ENCODE measurements at regions not wholly inside any gene's neighbourhood (a gene's known extent, or its start where the extent isn't known, plus 50 kb on each side); places are given as distances from the start of the nearest gene placed in this dataset.
A peak's percentile ranks its signal among the peaks of the same experiment; 100 is the strongest.

GRCh38 chr10:2173327-2173726 lies 436.0 kb upstream of the ADARB2 start:
- no peak for DNase-seq (ENCODE audit: low spot score)

GRCh38 chr10:2165771-2166460 lies 428.6 kb upstream of the ADARB2 start:
- no peak for DNase-seq (ENCODE audit: low spot score)

GRCh38 chr10:2150288-2150687 lies 413.0 kb upstream of the ADARB2 start:
- no peak for DNase-seq (ENCODE audit: low spot score)

GRCh38 chr10:2145926-2146478 lies 408.7 kb upstream of the ADARB2 start:
- no peak for DNase-seq (ENCODE audit: low spot score)

DNA sequence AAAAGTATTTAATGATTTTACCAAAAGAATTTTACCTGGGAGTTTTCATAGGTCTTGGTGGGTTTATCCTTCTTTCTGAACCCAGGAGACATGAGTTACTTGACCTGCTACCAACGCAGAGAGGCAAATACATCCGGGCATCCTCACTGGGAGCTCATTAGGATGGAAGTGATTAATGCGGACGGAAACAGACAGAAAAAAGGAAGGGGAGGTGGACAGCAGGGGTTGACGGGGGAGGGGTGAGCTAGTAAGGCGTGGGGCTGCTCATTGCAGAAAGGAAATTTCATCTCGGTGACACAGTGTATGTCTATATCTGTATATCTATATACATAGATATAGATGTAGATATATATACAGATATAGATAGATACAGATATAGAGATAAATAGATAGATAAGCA lies 408.2 kb upstream of the ADARB2 start:
- no peak for DNase-seq (ENCODE audit: low spot score)

DNA sequence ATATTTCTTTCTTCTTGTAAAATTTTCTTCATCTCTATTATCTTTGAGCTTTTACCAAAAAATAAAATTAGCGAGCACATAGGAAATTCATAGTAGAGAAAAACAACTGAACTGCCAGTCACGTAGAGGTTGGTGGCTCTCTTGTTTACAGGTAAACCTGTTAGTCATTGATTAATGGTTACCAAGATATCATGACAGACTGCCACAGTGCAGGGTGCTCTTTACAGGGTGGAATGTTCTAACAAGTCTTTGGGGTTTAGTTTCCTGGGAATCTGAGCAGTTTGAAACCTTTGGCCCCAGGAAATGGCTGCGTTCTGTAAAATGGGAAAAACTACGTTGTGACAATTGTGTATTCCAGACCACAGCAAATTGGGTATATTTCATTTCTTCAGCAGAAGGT lies 407.3 kb upstream of the ADARB2 start:
- DNase-seq (ENCODE audit: low spot score) = no peak

DNA sequence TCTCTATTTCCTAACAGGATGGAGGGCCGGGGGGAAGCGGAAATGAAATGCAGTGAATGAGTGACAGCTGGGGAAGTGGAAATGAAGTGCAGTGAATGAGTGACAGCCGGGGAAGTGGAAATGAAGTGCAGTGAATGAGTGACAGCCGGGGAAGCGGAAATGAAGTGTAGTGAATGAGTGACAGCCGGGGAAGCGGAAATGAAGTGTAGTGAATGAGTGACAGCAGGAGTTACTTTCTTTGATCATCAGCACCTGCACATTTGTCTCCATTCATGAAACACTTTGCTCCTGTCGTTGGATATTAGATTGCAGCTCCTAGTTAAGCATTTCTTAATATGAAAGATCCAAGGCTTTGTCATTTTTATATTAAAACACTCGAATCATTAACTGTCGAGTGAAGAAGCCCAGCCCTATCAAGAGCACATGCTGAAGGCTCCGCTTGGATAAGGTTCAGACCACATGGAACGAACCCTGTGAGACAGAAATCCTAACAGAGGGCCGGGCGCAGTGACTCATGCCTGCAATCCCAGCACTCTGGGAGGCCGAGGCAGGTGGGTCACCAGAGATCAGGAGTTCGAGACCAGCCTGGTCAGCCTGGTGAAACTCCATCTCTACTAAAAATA lies 406.0 kb upstream of the ADARB2 start:
- DNase-seq (ENCODE audit: low spot score) = no peak

- no peak for DNase-seq (ENCODE audit: low spot score)
Measured at GRCh38 chr10:2139746-2140145, 402.4 kb upstream of the ADARB2 start.

DNA sequence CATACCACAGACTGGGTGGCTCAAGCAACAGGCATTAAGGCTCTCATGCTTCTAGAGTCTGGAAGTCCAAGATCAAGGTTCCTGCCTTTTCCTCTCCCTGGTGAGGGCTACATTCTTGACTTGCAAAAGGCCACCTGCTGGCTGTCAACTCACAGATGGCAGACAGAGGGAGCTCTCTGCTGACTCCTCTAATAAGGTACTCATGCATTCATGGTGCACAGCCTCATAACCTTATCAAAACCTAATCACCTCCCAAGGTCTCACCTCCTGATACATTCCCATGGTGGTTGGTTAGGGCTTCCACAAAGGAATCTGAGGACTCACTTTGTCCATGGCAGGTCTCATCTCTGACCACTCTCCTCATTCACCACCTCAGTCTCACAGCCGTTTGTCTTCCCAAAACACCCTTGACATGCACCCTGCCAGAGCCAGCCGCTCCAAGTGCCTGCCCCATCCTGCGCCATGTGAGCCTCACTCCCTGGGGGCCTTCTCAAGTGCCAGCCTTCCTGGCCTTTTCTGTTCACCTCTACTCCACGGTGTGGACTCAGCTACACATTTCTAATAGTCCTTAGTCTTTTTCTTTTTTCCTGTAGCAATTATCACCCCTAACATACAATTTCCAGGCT lies 400.3 kb upstream of the ADARB2 start:
- DNase-seq (ENCODE audit: low spot score) = peak; percentile 52

GRCh38 chr10:2130705-2131305 lies 393.5 kb upstream of the ADARB2 start:
- no peak for DNase-seq (ENCODE audit: low spot score)

- DNase-seq (ENCODE audit: low spot score) = no peak
Measured at GRCh38 chr10:2128991-2129390, 391.7 kb upstream of the ADARB2 start.

- DNase-seq (ENCODE audit: low spot score) = no peak
Measured at GRCh38 chr10:2124135-2124534, 386.8 kb upstream of the ADARB2 start.

DNA sequence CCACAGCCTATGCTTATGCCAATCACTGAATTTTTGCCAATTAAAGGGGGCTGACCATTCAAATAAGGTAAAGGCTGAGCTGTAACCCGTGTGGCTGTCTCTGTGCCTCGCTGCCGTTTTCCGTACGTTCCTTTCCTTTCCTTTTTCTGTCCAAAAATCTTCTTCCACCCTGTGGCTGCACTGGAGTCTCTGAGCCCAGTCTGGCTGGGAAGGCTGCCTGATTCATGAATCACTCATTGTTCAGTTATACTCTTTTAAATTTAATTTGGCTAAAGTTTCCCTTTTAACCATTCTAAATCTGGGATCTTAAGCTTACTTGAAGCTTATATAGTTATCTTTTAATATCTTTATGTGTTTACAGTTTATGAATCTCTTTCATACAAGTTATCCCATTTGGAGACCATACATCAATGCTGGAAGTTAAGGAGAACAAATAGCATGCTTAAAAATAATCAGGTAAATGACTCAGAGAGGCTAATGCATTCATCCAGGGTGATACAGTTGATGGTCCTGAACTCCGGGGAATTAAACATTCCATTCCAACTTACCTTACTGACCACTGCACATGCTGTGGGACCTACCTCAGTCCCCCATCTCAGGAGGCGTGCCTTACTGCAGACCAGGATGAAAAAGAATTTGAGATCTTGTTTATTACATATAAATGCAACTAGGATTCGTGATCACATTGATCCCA lies 385.3 kb upstream of the ADARB2 start:
- DNase-seq (ENCODE audit: low spot score) = no peak

- DNase-seq (ENCODE audit: low spot score) = no peak
Measured at GRCh38 chr10:2121929-2122328, 384.6 kb upstream of the ADARB2 start.

- no peak for DNase-seq (ENCODE audit: low spot score)
Measured at GRCh38 chr10:2121315-2121714, 384.0 kb upstream of the ADARB2 start.

DNA sequence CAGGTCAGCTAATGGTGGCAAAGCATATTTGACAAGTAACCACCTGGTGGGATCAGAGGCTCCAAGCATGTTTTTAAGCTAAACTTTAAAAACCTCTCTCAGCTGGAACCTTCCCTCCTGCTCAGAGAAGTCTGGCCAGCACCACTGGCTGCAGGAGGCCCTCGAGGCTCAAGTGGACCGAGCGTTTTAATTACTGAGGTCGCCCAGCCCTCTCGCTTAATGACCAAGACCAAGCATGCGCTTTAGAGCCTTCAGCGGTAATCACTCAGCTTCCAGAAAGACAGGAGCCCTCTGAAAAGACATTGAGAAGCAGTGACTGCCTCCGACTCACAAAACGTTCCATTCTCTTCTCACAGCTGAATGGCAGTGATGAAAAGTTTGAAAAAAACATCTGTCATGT lies 383.4 kb upstream of the ADARB2 start:
- no peak for DNase-seq (ENCODE audit: low spot score)

DNA sequence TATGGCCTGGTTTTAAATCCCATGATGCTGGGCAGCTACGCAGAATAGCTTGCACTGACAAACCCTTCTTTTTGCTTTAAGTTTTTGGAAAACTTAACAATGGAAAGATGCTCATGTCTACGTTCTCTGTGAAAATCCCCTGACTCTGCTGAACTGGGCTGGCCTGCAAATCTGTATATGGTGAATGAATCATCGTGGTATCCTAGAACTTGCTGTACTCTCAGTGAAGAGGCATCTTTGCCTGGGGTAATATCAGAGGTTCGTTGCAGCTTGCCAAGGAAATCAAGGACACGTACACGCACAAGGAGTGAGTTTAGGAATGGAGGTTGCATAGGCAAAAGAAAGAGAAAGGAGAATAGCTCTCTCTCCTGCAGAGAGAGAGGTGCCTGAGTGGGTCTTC lies 382.0 kb upstream of the ADARB2 start:
- no peak for DNase-seq (ENCODE audit: low spot score)

- DNase-seq (ENCODE audit: low spot score) = no peak
Measured at GRCh38 chr10:2118201-2118600, 380.9 kb upstream of the ADARB2 start.

GRCh38 chr10:2117641-2118040 lies 380.3 kb upstream of the ADARB2 start:
- no peak for DNase-seq (ENCODE audit: low spot score)

- DNase-seq (ENCODE audit: low spot score) = no peak
Measured at GRCh38 chr10:2111965-2112364, 374.6 kb upstream of the ADARB2 start.

DNA sequence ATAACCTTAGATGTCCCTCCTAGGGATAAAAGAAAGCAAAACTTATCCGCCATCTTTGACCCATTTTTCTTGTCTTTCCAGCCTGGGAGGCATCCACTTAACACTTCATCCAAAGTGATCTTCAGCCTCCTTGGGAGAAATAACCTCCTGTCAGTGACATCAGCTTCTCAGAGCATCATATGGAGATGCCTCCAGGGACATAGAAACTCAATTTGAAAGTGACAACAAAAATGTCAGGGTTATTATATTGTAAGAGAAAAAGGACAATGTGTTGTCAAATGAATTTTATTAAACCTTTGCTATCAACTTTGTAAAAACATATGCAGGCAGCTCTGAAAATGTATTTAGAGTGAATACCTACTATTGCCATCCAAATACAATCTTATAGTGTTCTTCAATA lies 371.2 kb upstream of the ADARB2 start:
- no peak for DNase-seq (ENCODE audit: low spot score)

- DNase-seq (ENCODE audit: low spot score) = no peak
Measured at GRCh38 chr10:2106641-2107040, 369.3 kb upstream of the ADARB2 start.
